Heart left ventricle (tissue), 16 donors: ENCODE measurements at regions not wholly inside any gene's neighbourhood (a gene's known extent, or its start where the extent isn't known, plus 50 kb on each side); places are given as distances from the start of the nearest gene placed in this dataset.

Source experiments
- ATAC-seq, 4 donors: fragments of 200-7000 bp; cut with Tn5 transposase; one replicate each; pipeline ENCODE4 v1.9.1; 2020 to 2022; ENCODE audit warnings: moderate library complexity in 4 of 4, mild to moderate bottlenecking in 3 of 4, moderate number of reproducible peaks in 1 of 4
- DNase-seq, 5 donors: peaks; one replicate each; pipeline ENCODE4 v3.0.0-alpha.2; 2020
- H3K27ac ChIP-seq, 12 donors: fragments of 200-600 bp; sonication (generic) in 4 of 12; one replicate each; pipeline versions ENCODE4 v1.5.0 to v1.8.0; 2016 to 2022; ENCODE audit warnings: mild to moderate bottlenecking in 2 of 12
- H3K27me3 ChIP-seq, 9 donors: fragments of 200-600 bp; sonication (generic) in 2 of 9; one replicate each; pipeline versions ENCODE4 v1.5.1 to v1.8.0; 2016 to 2022; ENCODE audit warnings: mild to moderate bottlenecking in 3 of 9
- H3K36me3 ChIP-seq, 9 donors: fragments of 200-600 bp; sonication (generic) in 2 of 9; one replicate each; pipeline versions ENCODE4 v1.5.0 to v1.8.0; 2018 to 2022; ENCODE audit warnings: mild to moderate bottlenecking in 2 of 9
- H3K4me1 ChIP-seq, 12 donors: fragments of 200-600 bp; sonication (generic) in 4 of 12; one replicate each; pipeline versions ENCODE4 v1.5.0 to v1.8.0; 2016 to 2022; ENCODE audit warnings: mild to moderate bottlenecking in 3 of 12
- H3K4me3 ChIP-seq, 12 donors: fragments of 200-600 bp; sonication (generic) in 4 of 12; one replicate each; pipeline versions ENCODE4 v1.5.0 to v1.8.0; 2017 to 2022; ENCODE audit warnings: mild to moderate bottlenecking in 9 of 12, moderate library complexity in 4 of 12
- H3K9me3 ChIP-seq, 12 donors: fragments of 200-600 bp; sonication (generic) in 4 of 12; one replicate each; pipeline versions ENCODE4 v1.5.0 to v1.8.0; 2016 to 2022; ENCODE audit warnings: mild to moderate bottlenecking in 1 of 12
- CTCF ChIP-seq, 12 donors: fragments of 200-600 bp; sonication (generic) in 4 of 12; IDR thresholded peaks; one replicate each; pipeline versions ENCODE4 v1.5.0 to v1.8.0; 2018 to 2022; ENCODE audit warnings: antibody characterized with exemption in 12 of 12, mild to moderate bottlenecking in 5 of 12
- POLR2A ChIP-seq, 2 donors: fragments of 450-650 bp; IDR thresholded peaks; one replicate each; pipeline ENCODE4 v1.6.1; 2017; ENCODE audit warnings: antibody characterized with exemption in 2 of 2, mild to moderate bottlenecking in 2 of 2, moderate library complexity in 2 of 2
- whole genome bisulfite sequencing, 4 donors: extraction: QIAGEN DNeasy Blood & Tissue Kit in 2 of 4; methylation state at CpG; one replicate each; pipeline versions ENCODE4 v1.1.5 to v1.1.7; 2013 to 2018; 5-methylcytosine and 5-hydroxymethylcytosine counted together
- intact Hi-C, 10 donors: fragments of 100-400 bp; cut with DNase I; formaldehyde crosslinking; loops; one replicate each; pipeline versions ENCODE4 v1.11.1 to v1.14.2; 2022
- donor health status: ischemic (EF 13 %, LVEDD 7.1; RV severe dilation, severe dysfunction).
- donor health status: healthy with polysubstance abuse.
- donor health status: DM: no; HTN: yes; CAD: no.
- donor health status: DM: no; HTN: no; CAD: no.
- donor health status: ischemic (EF 25% LVEDD 6.9; RV normal size, moderate dysfunction).
- donor health status: ischemic (EF 25% LVEDD 5.7; RV mildly dilated, moderate dysfunction).
- donor health status: healthy.
- donor health status: DM: yes; HTN: yes; CAD: no.
- donor health status: ischemic (EF 35%, LVEDD 5.7; RV mildly dilated, moderate dysfunction).
- donor health status: nonischemic (EF 11% LVEDD 7.7; RV severe dilation, severe dysfunction).
- donor health status: DM: yes; HTN: yes; CAD: no.
- donor health status: PGD.
- donor health status: ischemic (EF 29% LVEDD 5.4; RV normal size, mild dysfunction).
- donor health status: nonischemic (EF 23%, LVEDD 6.1; RV moderate dilation, normal function).

- Histone ChIP-seq H3K36me3 (no peaks in the 10 kb centered on the region), H3K9me3 (no peaks in the 10 kb centered on the region), H3K4me1 (peaks cover 0 to 10% (median 0%) of the 10 kb centered on the region in 12 donors), H3K27me3 (no peaks in the 10 kb centered on the region), H3K4me3 (no peak overlapping the region), H3K27ac (no peak overlapping the region)
- intact Hi-C loops: no loop called here
- WGBS, 4 donors: 78 to 90% (median 83%) methylated on average over 4 of the region's 4 CpGs
- no peak for TF ChIP-seq CTCF (IDR thresholded peaks at IDR 0.05)
- TF ChIP-seq POLR2A (IDR thresholded peaks at IDR 0.05): no peak
- ATAC-seq (no peak), DNase-seq (no peak)
Observed at GRCh38 chr2:65794994-65795393, 362.6 kb upstream of the SPRED2 start.

- WGBS, 4 donors: 74 to 82% (median 79%) methylated on average over 9 of the region's 9 CpGs
- intact Hi-C loops: no loop called here
- no peak for ATAC-seq
Observed at GRCh38 chr2:65791404-65791975, 359.1 kb upstream of the SPRED2 start.

DNA sequence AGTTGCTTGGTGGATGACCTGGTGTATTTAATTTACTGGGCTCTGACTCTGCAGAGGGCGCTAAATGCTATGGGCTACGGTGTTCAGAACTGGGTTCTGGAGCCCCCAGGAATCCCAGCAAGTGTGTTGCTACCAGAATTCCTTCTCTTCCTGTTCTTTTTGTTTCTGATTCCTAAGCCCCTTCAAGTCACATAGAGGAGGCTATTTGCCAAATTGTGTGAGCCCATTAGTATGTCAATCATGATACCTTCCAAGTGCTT is 358.2 kb upstream of the SPRED2 start:
- Histone ChIP-seq H3K4me3 (no peak overlapping the region), H3K36me3 (no peaks in the 10 kb centered on the region), H3K27me3 (no peaks in the 10 kb centered on the region), H3K27ac (no peak overlapping the region), H3K4me1 (no peaks in the 10 kb centered on the region), H3K9me3 (no peaks in the 10 kb centered on the region)
- no peak for TF ChIP-seq POLR2A (IDR thresholded peaks at IDR 0.05)
- TF ChIP-seq CTCF (IDR thresholded peaks at IDR 0.05): no peak
- no peak for ATAC-seq
- intact Hi-C loops: no loop called here
- WGBS, 4 donors: 48 to 86% (median 68%) methylated on average over 2 of the region's 2 CpGs
- no peak for DNase-seq

More at GRCh38 chr2:65791404-65791975, 359.1 kb upstream of the SPRED2 start:
- Histone ChIP-seq H3K27ac (no peak overlapping the region), H3K4me1 (peaks cover 0 to 6% (median 0%) of the 10 kb centered on the region in 12 donors), H3K36me3 (no peaks in the 10 kb centered on the region), H3K4me3 (no peak overlapping the region), H3K9me3 (no peaks in the 10 kb centered on the region), H3K27me3 (no peaks in the 10 kb centered on the region)
- DNase-seq: no peak
- no peak for TF ChIP-seq CTCF (IDR thresholded peaks at IDR 0.05)

GRCh38 chr2:65789923-65790675 is 357.7 kb upstream of the SPRED2 start:
- Histone ChIP-seq H3K4me3 (no peak overlapping the region), H3K9me3 (no peaks in the 10 kb centered on the region), H3K4me1 (no peaks in the 10 kb centered on the region), H3K27me3 (no peaks in the 10 kb centered on the region), H3K27ac (no peak overlapping the region), H3K36me3 (no peaks in the 10 kb centered on the region)
- intact Hi-C loops: no loop called here
- 78 to 89% (median 81%) methylated on average over 27 to 30 of the region's 30 CpGs for WGBS, 4 donors
- no peak for DNase-seq
- no peak for TF ChIP-seq CTCF (IDR thresholded peaks at IDR 0.05)
- TF ChIP-seq POLR2A (IDR thresholded peaks at IDR 0.05): no peak
- ATAC-seq: no peak
